ENCODE measurements at regions not wholly inside any gene's neighbourhood (a gene's known extent, or its start where the extent isn't known, plus 50 kb on each side); places are given as distances from the start of the nearest gene placed in this dataset.

DNA sequence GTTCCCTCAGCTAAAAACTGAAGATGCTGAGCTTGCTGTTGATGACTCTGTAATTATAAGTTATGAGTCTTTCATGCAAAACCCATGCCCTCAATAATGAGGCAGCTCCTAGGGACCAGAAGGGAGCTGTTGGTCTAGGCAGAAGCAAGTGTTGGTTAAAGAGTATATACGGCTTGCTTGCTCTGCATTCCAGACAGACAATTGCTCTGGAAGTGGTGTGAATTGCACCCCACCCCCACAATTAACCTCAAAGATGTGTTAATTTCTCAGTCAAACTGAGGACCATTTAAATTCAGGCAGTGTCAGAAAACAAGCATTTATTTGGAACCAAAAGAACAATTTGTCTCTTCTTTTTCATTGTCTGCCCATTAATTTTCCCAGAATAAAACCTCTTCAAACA, 163.5 kb upstream of the EOMES start:
- POLR2A ChIA-PET, result no interaction called here
- Mint-ChIP-seq H3K27ac (no peak overlapping the region), H3K4me3 (no peak overlapping the region), H3K36me3 (ENCODE audit: low read depth) (no peaks in the 10 kb centered on the region), H3K9me3 (no peaks in the 10 kb centered on the region), H3K27me3 (no peaks in the 10 kb centered on the region), H3K4me1 (ENCODE audit: low read depth) (peaks cover 41% of the 10 kb centered on the region)
- intact Hi-C loops (cut with micrococcal nuclease), result no loop called here
- DNase-seq, result no peak
- no peak for ATAC-seq
- CTCF ChIA-PET, result interaction anchor here (0.7 to 1.5 kb wide), 4 partner anchors 16 to 85 kb away, joined by 3 read pairs; no protein-coding TSS in a partner anchor
- TF ChIP-seq, protein P1, sequence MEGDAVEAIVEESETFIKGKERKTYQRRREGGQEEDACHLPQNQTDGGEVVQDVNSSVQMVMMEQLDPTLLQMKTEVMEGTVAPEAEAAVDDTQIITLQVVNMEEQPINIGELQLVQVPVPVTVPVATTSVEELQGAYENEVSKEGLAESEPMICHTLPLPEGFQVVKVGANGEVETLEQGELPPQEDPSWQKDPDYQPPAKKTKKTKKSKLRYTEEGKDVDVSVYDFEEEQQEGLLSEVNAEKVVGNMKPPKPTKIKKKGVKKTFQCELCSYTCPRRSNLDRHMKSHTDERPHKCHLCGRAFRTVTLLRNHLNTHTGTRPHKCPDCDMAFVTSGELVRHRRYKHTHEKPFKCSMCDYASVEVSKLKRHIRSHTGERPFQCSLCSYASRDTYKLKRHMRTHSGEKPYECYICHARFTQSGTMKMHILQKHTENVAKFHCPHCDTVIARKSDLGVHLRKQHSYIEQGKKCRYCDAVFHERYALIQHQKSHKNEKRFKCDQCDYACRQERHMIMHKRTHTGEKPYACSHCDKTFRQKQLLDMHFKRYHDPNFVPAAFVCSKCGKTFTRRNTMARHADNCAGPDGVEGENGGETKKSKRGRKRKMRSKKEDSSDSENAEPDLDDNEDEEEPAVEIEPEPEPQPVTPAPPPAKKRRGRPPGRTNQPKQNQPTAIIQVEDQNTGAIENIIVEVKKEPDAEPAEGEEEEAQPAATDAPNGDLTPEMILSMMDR (IDR thresholded peaks at IDR 0.05), result no peak

DNA sequence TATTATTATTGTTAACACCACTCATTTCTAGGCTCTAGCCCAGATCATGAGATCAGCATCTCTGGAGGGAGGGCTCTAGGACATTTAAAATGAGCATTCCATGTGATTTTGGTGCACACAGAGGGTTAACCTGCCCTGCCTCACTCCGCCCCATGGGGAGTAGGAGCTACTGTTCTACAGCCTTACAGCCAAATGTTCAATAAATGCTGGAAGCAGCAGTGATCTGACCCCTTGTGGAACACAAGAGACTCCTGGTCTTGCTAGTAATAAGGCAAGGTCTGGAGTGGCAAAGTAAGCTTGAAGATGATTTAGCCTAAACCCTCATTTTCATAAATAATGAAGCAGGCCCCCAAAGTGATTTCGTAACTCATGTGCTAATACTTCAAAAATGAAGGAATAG, 166.4 kb upstream of the EOMES start:
- ChIA-PET POLR2A (interaction anchor here (0.6 kb wide), 1 partner anchor 11 kb away, joined by 3 read pairs; no protein-coding TSS in a partner anchor), CTCF (interaction anchor here (0.7 kb wide), 1 partner anchor 9 kb away, joined by 3 read pairs; no protein-coding TSS in a partner anchor)
- H3K9me3 Mint-ChIP-seq, result peaks cover 13% of the 10 kb centered on the region
- no peak overlapping the region for H3K27ac Mint-ChIP-seq
- TF ChIP-seq, protein P1 (IDR thresholded peaks at IDR 0.05), result no peak
- DNase-seq (no peak), ATAC-seq (no peak)
- intact Hi-C loops (cut with micrococcal nuclease), result no loop called here
- H3K36me3 Mint-ChIP-seq (ENCODE audit: low read depth), result peaks cover 6% of the 10 kb centered on the region
- no peaks in the 10 kb centered on the region for H3K27me3 Mint-ChIP-seq
- no peak overlapping the region for H3K4me3 Mint-ChIP-seq
- H3K4me1 Mint-ChIP-seq (ENCODE audit: low read depth), result peaks cover 16% of the 10 kb centered on the region

GRCh38 chr3:27889745-27890144, 167.6 kb upstream of the EOMES start:
- ATAC-seq, result no peak
- ChIA-PET CTCF (interaction anchor here (1.6 kb wide), 1 partner anchor 9 kb away, joined by 3 read pairs; no protein-coding TSS in a partner anchor), POLR2A (no interaction called here)
- Mint-ChIP-seq H3K4me3 (no peak overlapping the region), H3K9me3 (peaks cover 23% of the 10 kb centered on the region), H3K36me3 (ENCODE audit: low read depth) (peaks cover 7% of the 10 kb centered on the region), H3K4me1 (ENCODE audit: low read depth) (peaks cover 16% of the 10 kb centered on the region), H3K27me3 (no peaks in the 10 kb centered on the region), H3K27ac (no peak overlapping the region)
- intact Hi-C loops (cut with micrococcal nuclease), result no loop called here
- DNase-seq, result no peak
- TF ChIP-seq, protein P1 (IDR thresholded peaks at IDR 0.05), result no peak

DNA sequence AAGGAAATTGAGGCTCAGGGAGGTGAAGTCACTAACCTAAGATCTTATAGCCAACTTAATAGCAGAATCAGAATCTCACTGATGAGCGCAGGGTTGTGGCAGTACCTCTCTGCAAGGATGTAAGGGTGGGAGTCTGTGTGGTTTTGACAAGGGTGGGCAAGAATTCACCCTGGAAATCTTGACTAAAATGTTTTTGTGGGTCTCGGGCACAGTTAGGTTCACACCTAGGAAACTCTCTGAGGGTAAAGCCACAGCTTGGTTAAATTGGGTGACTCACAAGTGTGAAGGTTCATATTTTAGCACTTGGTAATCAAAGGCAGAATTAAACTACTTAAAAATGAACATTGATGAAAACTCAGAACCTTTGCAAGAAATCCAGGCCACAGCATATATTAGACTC, 178.2 kb upstream of the EOMES start:
- Mint-ChIP-seq H3K27ac (peak overlapping the region; percentile 73), H3K4me1 (ENCODE audit: low read depth) (peaks cover 64% of the 10 kb centered on the region), H3K36me3 (ENCODE audit: low read depth) (peaks cover 9% of the 10 kb centered on the region), H3K4me3 (no peak overlapping the region), H3K27me3 (no peaks in the 10 kb centered on the region), H3K9me3 (peaks cover 8% of the 10 kb centered on the region)
- ATAC-seq, result peak; percentile 89
- intact Hi-C loops (cut with micrococcal nuclease), result loop anchor here (10.0 kb wide), 1 partner anchor 424 kb away; no protein-coding TSS in a partner anchor
- DNase-seq, result peak; percentile 73
- TF ChIP-seq, protein P1 (IDR thresholded peaks at IDR 0.05), result no peak
- POLR2A ChIA-PET, result interaction anchor here (0.5 kb wide), 1 partner anchor 34 kb away, joined by 4 read pairs; no protein-coding TSS in a partner anchor
- CTCF ChIA-PET, result no interaction called here

DNA sequence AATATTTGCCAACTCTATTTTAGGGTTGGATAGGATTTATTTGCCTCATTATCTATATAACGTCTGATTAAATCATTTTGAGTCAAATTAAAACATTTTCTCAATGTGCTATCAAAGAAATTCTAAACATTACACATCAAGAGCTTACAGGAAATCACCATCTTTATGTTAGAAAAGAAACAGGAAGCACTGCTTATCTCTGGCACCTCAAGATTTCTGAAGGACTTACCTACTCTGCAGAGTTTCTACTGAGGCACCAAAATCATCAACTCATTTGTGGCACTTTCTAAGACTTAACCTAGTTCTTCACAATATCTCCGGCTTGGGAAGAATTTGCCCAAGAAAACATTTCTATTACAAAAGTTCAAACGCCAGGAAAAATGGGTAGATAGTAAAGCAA, 181.3 kb upstream of the EOMES start:
- DNase-seq, result no peak
- peaks cover 8% of the 10 kb centered on the region for H3K36me3 Mint-ChIP-seq (ENCODE audit: low read depth)
- TF ChIP-seq, protein P1 (IDR thresholded peaks at IDR 0.05), result no peak
- no peak for ATAC-seq
- POLR2A ChIA-PET, result no interaction called here
- CTCF ChIA-PET, result no interaction called here
- H3K27ac Mint-ChIP-seq, result peak overlapping the region; percentile 88
- intact Hi-C loops (cut with micrococcal nuclease), result loop anchor here (10.0 kb wide), 1 partner anchor 421 kb away; no protein-coding TSS in a partner anchor
- H3K27me3 Mint-ChIP-seq, result no peaks in the 10 kb centered on the region
- no peak overlapping the region for H3K4me3 Mint-ChIP-seq
- H3K4me1 Mint-ChIP-seq (ENCODE audit: low read depth), result peaks cover 61% of the 10 kb centered on the region
- H3K9me3 Mint-ChIP-seq, result peaks cover 5% of the 10 kb centered on the region
